HG03064 (cell line): ENCODE measurements at regions not wholly inside any gene's neighbourhood (a gene's known extent, or its start where the extent isn't known, plus 50 kb on each side); places are given as distances from the start of the nearest gene placed in this dataset.

Experiments
- ATAC-seq: cut with Tn5 transposase; IDR thresholded peaks from one replicate; pipeline ENCODE4 v1.9.1; 2021; ENCODE audit warnings: low read depth; ENCODE audit not compliant: unreplicated experiment

DNA sequence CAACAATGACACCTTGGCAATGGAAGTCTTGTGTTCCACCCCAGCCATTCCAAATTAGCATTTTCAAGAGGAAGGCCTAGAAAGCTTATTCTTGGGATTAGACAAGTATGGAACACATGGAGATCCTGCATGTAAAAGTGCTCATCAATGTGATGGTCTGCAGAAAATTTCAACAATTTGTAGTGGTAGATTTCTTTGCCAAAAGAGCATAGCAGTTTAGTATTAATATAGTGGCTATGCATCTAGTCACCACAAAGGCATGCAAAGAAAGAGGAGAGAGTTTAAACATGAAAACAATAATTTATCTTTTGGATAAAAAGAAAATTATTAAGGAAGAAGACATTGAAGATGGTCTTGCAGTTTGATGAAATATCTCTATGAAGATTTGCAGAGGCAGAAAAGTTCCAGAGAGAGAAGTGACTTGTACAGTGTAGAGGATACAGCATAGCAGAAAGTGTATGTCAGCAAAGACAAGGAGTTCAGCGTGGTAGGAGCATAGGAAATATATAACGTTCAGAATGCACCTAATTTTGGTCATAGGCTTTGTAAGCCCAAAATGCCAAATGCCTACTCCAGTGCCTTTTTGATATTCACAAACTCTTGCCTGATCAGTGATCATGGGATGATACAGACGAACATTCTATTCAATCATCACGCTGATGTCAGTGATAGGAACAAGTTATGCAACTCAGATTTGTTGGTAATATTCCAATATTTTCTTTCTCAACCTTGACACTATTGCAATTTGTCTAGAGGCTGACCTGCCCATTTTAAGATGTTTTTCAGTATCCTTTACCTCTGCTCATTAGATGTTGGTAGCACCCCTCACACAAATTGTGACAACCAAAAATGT lies 727.9 kb upstream of the SOX9 start:
- no peak for ATAC-seq

DNA sequence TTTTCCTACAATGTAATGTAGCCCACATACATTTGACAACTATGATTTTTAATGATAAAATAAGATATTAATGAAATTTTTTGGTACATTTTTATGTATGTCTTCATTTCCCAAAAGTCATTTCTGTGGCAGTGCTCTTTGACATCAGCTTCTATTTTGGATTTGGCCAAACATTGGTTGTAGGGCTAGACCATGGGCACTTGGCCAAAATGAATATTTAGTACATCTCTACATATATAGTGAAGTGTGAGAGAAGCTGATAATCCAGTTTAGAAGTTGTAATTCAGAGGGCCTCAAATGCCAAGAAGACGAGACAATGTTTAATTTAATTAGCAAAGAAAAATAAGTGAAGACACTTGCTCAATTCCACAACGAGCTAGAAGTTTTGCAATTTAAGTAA lies 724.9 kb upstream of the SOX9 start:
- no peak for ATAC-seq

DNA sequence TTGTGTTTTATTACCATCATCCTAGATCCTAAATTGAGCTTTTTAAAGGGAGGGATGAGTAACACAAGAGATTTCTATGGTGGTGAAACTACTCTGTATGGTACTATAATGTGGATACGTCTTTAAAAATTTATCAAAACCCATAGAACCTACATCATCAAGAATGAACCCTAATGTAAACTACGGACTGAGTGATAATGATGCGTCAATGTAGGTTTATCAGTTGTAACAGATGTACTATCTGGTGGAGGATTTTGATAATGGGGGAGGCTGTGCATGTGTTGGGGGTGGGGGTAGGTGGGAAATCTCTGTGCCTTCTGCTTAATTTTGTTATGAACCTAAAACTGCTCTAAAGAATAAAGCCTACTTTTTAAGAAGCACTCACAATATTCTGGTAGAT lies 724.1 kb upstream of the SOX9 start:
- no peak for ATAC-seq

DNA sequence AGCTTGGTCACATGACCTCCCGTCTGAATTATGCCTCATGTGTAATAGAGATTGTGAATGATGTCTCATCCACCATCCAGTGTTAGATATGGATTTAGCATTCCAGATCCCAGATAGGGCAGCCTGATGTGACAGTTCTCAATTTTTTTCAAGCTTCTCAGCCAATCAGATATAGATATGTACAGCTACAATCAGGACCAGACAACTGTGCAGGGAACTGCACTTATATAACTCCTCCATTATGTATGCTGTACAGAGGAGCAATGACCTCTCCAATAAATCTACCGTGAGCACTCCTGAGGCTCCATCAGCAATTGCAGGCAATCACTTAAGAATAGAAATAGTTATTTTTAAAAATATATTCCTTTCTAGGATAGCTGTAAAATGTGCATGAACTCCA lies 722.8 kb upstream of the SOX9 start:
- ATAC-seq, result no peak

DNA sequence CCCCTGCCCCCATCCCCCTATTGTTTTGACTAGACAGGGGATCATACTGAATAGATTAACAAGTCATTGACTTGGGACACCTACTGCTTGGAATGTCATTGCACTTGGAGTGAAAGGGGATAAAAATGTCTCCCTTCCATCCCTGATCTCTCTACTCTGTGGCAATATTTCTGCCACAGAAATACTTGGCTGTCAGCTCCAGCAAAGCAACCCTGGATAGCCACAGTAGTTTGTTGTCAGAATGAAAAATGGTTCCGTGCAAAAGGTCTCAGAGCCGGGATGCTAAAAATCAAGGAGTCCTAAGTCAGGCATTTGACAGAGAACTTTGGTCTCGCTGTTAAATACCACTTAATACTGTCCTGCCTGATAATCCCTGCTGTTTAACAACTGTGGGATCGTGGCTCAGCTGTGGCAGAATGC lies 722.0 kb upstream of the SOX9 start:
- no peak for ATAC-seq

DNA sequence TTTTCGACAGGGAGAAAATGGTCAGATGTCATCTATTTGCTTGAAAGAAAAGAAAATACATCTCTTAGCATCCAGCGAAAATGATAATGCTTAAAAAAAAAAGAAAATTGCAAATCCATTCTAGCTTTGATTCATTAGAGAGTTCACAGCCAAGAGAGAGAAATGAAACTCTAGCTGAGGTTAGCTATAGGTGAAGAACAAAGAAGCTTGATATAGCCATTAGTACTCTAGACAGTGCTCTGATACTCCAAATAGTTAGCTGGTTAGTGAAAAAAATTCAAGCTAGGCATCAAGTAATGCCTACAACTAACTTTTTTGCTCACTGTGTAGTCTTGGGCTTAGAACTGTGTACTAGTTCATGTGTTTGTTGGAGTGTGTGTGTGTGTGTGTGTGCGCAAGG lies 721.6 kb upstream of the SOX9 start:
- no peak for ATAC-seq

DNA sequence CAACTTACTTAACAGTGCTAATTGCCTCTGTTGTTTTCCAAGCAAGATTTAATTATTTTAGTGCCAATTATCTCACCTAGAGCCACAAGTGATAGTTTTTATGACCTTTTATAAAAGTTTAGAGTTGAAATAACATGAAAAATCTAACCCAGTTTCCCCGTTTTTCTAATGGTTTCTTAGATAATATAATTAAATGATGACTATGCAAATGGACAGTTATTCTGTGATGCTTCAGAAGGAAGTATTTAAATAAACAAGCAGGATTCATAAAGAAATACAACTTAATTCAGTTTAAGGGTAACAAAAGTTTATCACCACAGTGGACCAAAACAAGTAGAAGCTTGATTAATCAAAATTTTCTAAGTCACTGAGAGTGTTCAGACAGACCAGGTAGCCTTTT lies 721.2 kb upstream of the SOX9 start:
- ATAC-seq, result no peak

DNA sequence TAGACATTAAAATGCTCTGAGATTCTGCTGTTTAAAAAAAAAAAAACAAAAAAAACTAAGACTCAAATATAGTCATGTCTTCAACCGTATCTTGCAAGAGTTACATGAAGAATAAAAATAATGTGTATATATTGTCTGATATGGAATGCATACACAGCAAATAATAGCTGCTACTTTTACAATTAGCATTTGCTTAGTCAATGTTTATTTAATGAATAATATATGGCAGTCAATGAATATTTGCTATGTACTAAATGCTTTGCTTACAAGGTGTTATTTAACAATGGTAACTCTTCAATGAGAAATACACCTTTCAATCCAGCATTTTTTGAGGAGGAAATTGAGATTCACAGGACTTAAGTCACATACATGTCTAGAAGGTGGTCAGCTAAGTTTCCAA lies 718.8 kb upstream of the SOX9 start:
- no peak for ATAC-seq

DNA sequence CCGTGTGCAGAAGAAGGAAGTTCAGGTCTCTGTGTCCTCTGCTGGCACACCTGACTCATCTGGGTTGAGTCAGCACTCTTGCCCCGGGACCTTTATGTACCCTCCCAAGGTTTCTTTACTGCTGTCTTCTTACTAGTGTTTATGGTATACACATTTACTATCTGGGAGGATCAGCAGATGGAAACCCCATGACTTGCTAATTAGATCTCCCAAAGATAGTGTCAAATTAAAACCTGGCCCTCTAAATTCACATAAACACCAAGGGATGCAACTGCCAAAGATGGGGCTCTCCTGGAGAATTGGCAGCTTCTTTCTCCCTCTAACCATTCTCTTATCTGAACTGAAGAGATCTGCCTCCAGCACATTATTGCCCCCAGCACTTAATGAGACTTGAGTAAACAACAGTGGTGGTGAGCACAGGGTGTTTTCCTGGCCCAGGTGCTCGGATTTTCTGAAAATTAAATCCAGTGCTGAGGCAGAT lies 718.1 kb upstream of the SOX9 start:
- no peak for ATAC-seq

DNA sequence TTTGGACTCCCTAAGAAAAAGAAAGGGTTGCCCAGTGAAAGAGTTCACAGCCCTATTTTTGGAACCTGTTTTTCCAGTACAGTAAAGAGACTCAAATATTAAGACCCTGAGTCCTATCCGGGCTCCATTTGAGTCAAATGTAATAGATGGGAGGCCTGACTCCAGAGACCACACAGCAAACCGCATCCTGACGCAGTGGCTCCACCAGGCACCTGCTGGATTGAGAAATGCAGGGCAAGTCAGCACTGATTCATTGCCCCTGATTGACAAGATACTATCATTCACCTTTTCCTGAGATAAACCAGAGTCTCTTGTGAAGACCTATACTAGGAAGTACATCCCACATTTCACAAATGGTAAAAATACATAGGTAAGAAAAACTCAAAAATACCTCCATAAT lies 715.7 kb upstream of the SOX9 start:
- no peak for ATAC-seq

DNA sequence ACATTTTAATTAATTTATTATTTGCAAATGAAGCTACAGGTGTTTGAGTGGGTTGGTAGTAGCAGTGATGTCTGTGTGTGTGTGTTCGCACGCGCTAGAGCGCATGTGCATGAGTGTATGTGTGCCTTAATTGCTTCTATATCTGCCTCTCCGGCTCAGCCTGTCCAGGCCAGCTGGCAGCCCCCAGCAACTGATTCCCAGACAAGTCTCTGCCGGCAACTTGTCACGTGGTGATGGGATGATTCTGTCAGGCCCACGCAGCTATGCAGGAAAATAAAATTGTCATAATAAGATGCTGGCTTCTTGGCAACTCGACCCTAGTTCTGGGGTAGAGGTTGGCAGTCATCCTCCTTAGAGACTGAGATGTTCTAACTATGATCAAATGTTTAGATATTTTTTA lies 712.8 kb upstream of the SOX9 start:
- ATAC-seq, result no peak

DNA sequence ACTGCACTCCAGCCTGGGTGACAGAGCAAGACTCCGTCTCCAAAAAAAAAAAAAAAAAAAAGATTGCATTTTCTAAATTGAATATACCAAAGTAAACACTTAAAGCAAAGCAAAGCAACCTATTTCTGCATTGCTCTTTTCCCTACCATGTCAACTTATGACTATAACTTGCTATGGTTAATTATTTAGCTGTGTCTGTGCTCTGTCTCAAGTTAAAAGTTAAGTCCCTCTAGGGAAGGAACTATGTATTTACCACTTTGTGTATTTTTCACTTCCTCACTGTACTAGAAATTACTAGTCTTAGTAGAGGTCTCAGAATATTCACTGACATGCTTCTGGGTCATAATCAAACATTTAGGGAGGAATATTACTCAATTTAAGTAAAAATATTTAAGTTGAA lies 711.7 kb upstream of the SOX9 start:
- no peak for ATAC-seq

DNA sequence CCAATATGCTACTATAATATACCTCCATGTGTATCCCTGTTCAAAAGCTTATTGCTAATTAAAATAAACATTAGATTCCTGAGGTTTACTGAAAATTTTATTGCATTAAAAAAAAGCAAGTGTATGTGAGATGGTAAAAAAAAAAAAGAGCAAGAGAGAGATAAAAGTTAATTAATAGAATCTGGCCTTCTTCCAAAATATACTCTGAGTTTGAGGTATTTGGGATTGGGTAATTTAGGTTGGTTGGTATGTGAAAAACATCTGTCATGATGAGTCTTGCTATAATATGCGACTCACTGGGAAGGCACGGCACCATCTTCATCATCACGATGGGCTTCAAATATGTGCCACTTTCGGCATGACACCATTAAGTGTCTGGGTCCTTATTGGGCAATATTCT lies 711.1 kb upstream of the SOX9 start:
- no peak for ATAC-seq

DNA sequence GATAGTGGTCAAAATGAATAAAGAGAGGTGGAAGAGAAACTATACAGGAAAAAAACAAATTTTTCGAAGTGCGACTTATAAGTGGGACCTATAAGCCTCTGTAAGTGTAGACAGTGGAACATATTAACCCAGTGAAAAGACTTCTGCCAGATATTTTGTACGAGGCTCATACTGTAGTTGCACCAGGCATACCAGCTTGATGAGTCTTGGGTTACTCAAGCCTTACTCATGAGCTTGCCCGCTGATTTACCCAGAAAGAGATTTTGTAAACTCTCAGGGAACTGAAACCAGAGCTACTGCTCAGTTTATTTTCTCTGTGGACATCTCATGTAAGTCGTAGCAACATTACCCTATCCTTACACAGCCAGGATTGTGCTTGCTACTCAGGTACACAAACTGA lies 708.0 kb upstream of the SOX9 start:
- no peak for ATAC-seq

DNA sequence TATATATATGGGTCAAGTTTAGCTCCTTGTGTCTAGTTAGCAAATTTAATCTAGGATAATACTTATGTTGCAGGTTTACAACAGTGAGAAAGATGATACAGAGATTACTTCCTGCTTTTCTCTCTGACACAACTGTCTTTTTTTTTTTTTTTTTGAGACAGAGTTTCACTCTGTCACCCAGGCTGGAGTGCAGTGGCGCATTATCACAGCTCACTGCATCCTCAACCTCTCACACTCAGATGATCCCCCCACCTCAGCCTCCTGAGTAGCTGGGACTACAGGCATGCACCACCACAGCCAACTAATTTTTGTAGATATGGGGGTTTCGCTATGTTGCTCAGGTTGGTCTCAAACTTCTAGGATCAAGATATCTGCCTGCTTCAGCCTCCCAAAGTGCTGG lies 706.9 kb upstream of the SOX9 start:
- no peak for ATAC-seq

DNA sequence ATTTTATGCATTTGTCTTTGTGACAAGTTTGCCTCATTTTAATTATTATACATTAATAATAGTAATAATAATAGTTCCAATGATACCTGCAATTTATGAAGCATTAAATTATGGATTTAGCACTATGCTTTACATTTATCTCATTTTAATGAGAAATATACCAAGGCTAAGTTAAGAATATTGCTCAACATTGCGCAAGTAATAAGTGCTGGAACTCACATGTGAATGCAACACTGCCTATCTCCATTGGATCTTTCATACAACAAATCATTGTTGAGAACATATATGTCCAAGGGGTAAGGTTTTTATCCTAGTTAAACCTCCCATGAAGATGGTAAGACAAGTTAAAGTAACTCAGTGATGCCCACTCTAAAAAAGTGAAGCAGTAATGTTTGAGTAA lies 703.7 kb upstream of the SOX9 start:
- ATAC-seq, result no peak

DNA sequence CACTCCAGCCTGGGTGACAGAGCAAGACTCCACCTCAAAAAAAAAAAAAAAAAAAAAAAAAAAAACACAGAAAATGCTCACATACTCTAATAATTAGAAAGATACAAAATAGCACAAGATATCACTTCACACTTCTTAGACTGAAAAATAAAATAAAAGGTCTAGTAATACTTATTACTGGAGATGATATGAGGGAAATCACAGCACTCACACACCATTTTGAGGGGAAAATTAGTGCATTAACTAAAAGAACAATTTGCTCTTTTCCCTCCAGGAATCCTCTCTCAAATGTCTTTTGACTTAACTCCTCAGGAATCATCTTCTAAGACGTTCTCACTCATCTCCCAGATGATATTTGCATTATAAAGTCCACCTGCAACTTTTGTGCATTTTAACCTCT lies 697.9 kb upstream of the SOX9 start:
- ATAC-seq, result no peak

DNA sequence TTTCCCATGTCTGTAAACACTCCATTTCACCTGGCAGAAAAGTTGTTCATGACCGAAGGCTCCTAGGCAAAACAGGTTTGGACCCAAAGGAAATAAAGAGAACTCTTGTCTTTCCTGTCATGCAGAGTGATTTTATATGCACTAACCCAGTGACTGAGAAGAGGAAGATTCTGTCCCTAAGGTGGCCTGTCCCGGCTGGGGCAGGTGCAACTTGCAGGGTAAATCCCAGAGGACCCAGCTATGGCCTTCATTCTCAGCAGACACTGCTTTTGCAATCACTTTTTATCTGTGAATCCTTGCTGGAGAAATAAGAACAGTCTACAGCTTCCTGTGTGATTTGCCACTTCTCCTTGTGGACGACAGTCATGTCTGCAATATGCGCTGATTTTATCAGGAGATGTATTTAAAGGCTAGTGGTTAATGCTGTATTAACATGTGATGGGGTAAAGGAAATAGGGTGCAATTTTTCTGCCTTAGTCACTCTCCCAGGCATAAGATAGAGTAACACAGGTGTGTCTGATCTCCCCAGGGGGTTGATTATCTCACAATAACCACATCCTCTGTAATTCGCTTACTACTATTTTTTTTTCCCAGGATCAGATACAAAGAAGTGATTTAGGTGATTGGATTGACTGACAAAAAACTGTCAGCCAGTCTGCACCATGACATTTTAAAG lies 696.8 kb upstream of the SOX9 start:
- no peak for ATAC-seq

DNA sequence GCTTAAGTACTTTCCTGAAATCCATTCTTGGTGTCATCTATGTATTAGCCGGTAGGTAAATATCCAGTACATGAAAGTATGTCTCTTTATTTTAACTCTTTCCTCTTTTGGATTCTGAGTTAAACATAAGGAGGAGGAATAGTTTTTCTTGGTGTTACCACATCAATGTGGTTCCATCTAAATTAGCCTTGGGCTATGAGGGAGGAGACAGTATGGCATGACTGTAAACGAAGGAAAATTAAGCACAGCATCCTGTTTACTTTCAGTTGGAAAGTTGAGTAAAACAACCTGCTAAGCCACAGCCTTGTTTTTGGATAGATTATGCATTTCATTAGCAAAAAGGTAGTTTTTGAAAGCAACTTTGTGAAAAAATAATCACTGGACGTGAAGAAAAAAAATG lies 693.0 kb upstream of the SOX9 start:
- no peak for ATAC-seq

DNA sequence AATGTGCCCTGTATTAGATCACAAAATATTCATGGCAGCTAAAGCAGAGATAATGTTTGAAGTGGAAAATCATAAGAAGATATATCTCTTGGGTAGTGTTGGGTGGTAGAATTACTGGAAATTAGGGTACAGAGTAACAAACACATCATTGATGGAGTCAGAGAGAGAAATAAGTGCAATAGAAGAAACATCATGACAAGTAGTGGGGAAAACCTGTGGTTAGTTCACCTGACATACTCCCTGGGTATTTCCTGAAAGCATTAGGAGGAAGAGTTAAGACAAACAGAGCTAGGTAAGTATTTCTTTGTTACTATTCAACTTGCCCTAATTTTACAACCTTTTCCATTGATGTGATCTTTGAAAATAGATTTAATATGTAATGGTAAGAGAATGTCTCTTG lies 691.9 kb upstream of the SOX9 start:
- ATAC-seq, result no peak

DNA sequence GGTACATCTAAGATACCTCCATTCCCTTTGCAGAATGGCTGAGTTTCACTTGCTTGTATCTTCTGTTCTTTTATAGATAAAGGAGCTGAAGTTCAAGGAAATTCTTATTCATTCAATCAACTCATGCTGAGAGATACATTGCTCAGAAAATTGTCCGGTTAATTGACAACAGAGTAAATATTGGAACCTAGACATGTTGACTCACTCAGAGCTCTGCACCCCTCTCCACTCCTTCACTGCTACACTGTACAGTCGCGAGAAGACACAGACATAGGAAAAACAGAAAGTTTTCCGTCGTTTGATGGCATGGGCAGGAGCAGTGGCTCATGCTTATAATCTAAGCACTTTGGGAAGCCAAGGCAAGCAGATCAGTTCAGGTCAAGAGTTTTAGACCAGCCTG lies 690.5 kb upstream of the SOX9 start:
- no peak for ATAC-seq

DNA sequence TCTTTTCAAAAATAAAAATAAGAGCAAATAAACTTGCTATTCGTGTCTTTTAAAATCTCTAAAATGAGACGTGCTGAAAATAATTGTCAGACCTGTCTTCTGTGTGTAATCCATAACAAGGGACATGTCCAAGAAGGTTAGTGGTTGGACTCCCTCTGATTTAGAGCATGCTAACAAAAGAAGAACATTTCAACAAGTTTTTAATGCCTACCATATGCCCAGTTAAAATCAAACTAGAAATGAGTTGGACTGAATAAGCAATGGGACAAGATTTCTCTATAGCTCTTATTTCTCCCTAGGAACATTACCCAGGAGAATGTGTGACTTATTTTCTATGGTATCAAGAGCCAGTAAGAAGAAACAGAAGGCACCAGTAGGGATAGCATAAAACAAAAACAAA lies 689.7 kb upstream of the SOX9 start:
- no peak for ATAC-seq
